Esophagus squamous epithelium (tissue), 4 donors: ENCODE measurements at regions not wholly inside any gene's neighbourhood (a gene's known extent, or its start where the extent isn't known, plus 50 kb on each side); places are given as distances from the start of the nearest gene placed in this dataset.

Source experiments
- CTCF ChIP-seq, 6 experiments: fragments of 450-650 bp in 4 of 6; fragments of 200-600 bp in 2 of 6; sonication (generic) in 2 of 6; IDR thresholded peaks; one replicate each; pipeline ENCODE4 v1.5.1; 2016 to 2019; ENCODE audit warnings: antibody characterized with exemption in 6 of 6, mild to moderate bottlenecking in 4 of 6, moderate library complexity in 4 of 6
- POLR2A ChIP-seq, 4 donors: fragments of 450-650 bp; IDR thresholded peaks; one replicate each; pipeline ENCODE4 v1.6.1; 2017; ENCODE audit warnings: antibody characterized with exemption in 4 of 4, mild to moderate bottlenecking in 4 of 4, moderate library complexity in 3 of 4

DNA sequence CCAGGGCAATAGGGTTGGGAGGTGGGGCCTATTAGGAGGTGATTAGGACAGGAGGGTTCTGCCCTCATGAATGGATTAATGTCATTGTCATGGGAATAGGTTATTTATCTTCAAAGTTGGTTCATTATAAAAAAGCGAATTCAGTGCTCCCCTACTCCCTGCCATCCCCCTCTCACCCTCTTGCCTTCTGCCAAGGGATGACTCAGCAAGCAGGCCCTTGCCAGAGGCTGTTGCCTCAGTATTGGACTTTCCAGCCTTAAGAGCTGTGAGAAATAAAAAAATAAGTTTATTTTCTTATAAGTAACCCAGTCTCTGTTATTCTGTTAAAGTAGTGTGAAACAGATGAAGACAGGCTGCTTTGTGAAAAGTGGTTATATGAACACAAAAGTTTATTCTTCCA lies 381.1 kb upstream of the ZFP64 start:
- TF ChIP-seq CTCF (IDR thresholded peaks at IDR 0.05) (no peak), POLR2A (IDR thresholded peaks at IDR 0.05) (no peak)
